ENCODE measurements at regions not wholly inside any gene's neighbourhood (a gene's known extent, or its start where the extent isn't known, plus 50 kb on each side); places are given as distances from the start of the nearest gene placed in this dataset.

GRCh38 chr3:72320955-72321303 lies 527.3 kb downstream of the SHQ1 start:
- dilution Hi-C loops (cut with MboI; ENCODE audit: extremely low pct_ligation_motif_present, low sequenced_read_pairs): no loop called here
- no peak for DNase-seq (ENCODE audit: low read depth, low spot score)
- CTCF ChIA-PET: interaction anchor here (1.0 kb wide), 1 partner anchor 26 kb away, joined by 3 read pairs; no protein-coding TSS in a partner anchor

More at GRCh38 chr3:72320955-72321303, 527.3 kb downstream of the SHQ1 start:
- BruUV-seq (replicated peaks): no TSS peak
- Histone ChIP-seq H2AFZ (ENCODE audit: low read depth, low read length) (no peak overlapping the region), H3K4me3 (replicated peaks in 1 of 3; ENCODE audit: insufficient read depth in 1 of 3, low read depth in 1 of 3, low read length in 3 of 3) (no peak overlapping the region), H3K27me3 (ENCODE audit: control insufficient read depth in 2 of 2, insufficient read depth in 2 of 2, low read length in 2 of 2) (peaks cover 20 to 29% of the 10 kb centered on the region in 2 experiments), H3K4me2 (ENCODE audit: insufficient read depth, low read length) (no peak overlapping the region), H4K20me1 (replicated peaks; ENCODE audit: control insufficient read depth, extremely low read depth, insufficient read depth, low read length) (no peaks in the 10 kb centered on the region), H3K27ac (ENCODE audit: insufficient read depth, low read depth, low read length) (no peak overlapping the region), H3K9me3 (replicated peaks; ENCODE audit: control insufficient read depth, insufficient read depth, low read length) (no peaks in the 10 kb centered on the region), H3K4me1 (ENCODE audit: control insufficient read depth, extremely low read depth, insufficient read depth, low read length) (no peaks in the 10 kb centered on the region), H3K9ac (replicated peaks; ENCODE audit: extremely low read depth, insufficient read depth, low read length) (no peak overlapping the region), H3K36me3 (ENCODE audit: control insufficient read depth in 2 of 2, extremely low read depth in 1 of 2, insufficient read depth in 2 of 2, low read length in 2 of 2) (no peaks in the 10 kb centered on the region), H3K9me1 (replicated peaks; ENCODE audit: control insufficient read depth, extremely low read depth, insufficient read depth, low read length) (no peaks in the 10 kb centered on the region), H3K79me2 (ENCODE audit: control insufficient read depth, insufficient read depth, low read length) (no peaks in the 10 kb centered on the region)
- TF ChIP-seq FOS (IDR thresholded peaks at IDR 0.05; ENCODE audit: borderline replicate concordance, insufficient read depth, low read length) (no peak), MAX (IDR thresholded peaks at IDR 0.05; ENCODE audit: insufficient read depth, insufficient read length) (no peak), GATA2 (IDR thresholded peaks at IDR 0.05; ENCODE audit: insufficient read depth, insufficient read length, low read depth, low read length) (no peak), POLR2AphosphoS5 (IDR thresholded peaks at IDR 0.05; ENCODE audit: insufficient read depth, low read depth, low read length) (no peak), EZH2 (IDR thresholded peaks at IDR 0.05; ENCODE audit: borderline replicate concordance, low read depth, low read length, severe bottlenecking) (no peak), JUN (IDR thresholded peaks at IDR 0.05; ENCODE audit: borderline replicate concordance, insufficient read depth, insufficient read length, low read depth) (no peak), POLR2A (IDR thresholded peaks at IDR 0.05; ENCODE audit: low read depth, low read length) (no peak), CTCF (IDR thresholded peaks at IDR 0.05; ENCODE audit: extremely low read depth in 1 of 2, insufficient read depth in 1 of 2, low read depth in 1 of 2, low read length in 2 of 2) (no peak), MYC (IDR thresholded peaks at IDR 0.05; ENCODE audit: low read depth, low read length) (no peak)
- no peak for FAIRE-seq
- intact Hi-C loops (cut with micrococcal nuclease): no loop called here
- POLR2A ChIA-PET: no interaction called here

Measured in endothelial cell of umbilical vein (primary cell).